Hepatocyte (in vitro differentiated cells): ENCODE measurements at regions not wholly inside any gene's neighbourhood (a gene's known extent, or its start where the extent isn't known, plus 50 kb on each side); places are given as distances from the start of the nearest gene placed in this dataset.

ENCODE experiments used
- DNase-seq: peaks from one replicate; pipeline ENCODE4 v3.0.0-alpha.2; 2016; ENCODE audit warnings: low spot score
- H2AFZ ChIP-seq: fragments of 200-600 bp; sonication (generic); 2 replicates; pipeline ENCODE4 v1.6.0; 2016; ENCODE audit warnings: antibody characterized with exemption, mild to moderate bottlenecking
- H3K27ac ChIP-seq: fragments of 200-600 bp; sonication (generic); 2 replicates; pipeline ENCODE4 v1.5.1; 2016; ENCODE audit warnings: mild to moderate bottlenecking
- H3K27me3 ChIP-seq: fragments of 200-600 bp; sonication (generic); 2 replicates; pipeline ENCODE4 v1.6.1; 2016
- H3K36me3 ChIP-seq: fragments of 200-600 bp; sonication (generic); replicated peaks from 2 replicates; pipeline ENCODE4 v1.5.1; 2016; ENCODE audit warnings: low read depth; ENCODE audit not compliant: insufficient read depth
- H3K4me1 ChIP-seq: fragments of 200-600 bp; sonication (generic); 2 replicates; pipeline ENCODE4 v1.5.1; 2016; ENCODE audit warnings: mild to moderate bottlenecking, moderate library complexity; ENCODE audit not compliant: insufficient read depth
- H3K4me2 ChIP-seq: fragments of 200-600 bp; sonication (generic); 2 replicates; pipeline ENCODE4 v1.6.0; 2016
- H3K4me3 ChIP-seq: fragments of 200-600 bp; sonication (generic); 2 replicates; pipeline ENCODE4 v1.5.1; 2016; ENCODE audit warnings: mild to moderate bottlenecking
- H3K79me2 ChIP-seq: fragments of 200-600 bp; sonication (generic); 2 replicates; pipeline ENCODE4 v1.6.0; 2017; ENCODE audit warnings: mild to moderate bottlenecking
- H3K9me2 ChIP-seq: fragments of 200-600 bp; sonication (generic); replicated peaks from 2 replicates; pipeline ENCODE4 v1.6.0; 2017; ENCODE audit warnings: mild to moderate bottlenecking; ENCODE audit not compliant: insufficient read depth
- H3K9me3 ChIP-seq: fragments of 200-600 bp; sonication (generic); 2 replicates; pipeline ENCODE4 v1.5.1; 2016; ENCODE audit warnings: low read depth, mild to moderate bottlenecking
- H4K20me1 ChIP-seq: fragments of 200-600 bp; sonication (generic); 2 replicates; pipeline ENCODE4 v1.6.0; 2016; ENCODE audit warnings: mild to moderate bottlenecking; ENCODE audit not compliant: insufficient read depth, poor library complexity, severe bottlenecking
- EZH2 ChIP-seq: fragments of 200-600 bp; sonication (generic); IDR thresholded peaks from 2 replicates; pipeline ENCODE4 v1.6.1; 2016; ENCODE audit warnings: antibody characterized with exemption, mild to moderate bottlenecking, borderline replicate concordance
- EZH2phosphoT487 ChIP-seq: fragments of 200-600 bp; sonication (generic); IDR thresholded peaks from one replicate; pipeline ENCODE4 v1.6.1; 2018; ENCODE audit warnings: antibody characterized with exemption, mild to moderate bottlenecking, low read depth, moderate library complexity; ENCODE audit not compliant: unreplicated experiment, severe bottlenecking
- WGBS: methylation state at CpG from one replicate; pipeline ENCODE4 v1.1.6; 2016; ENCODE audit warnings: low lambda C conversion rate; ENCODE audit errors: missing lambda C conversion rate; 5-methylcytosine and 5-hydroxymethylcytosine counted together
- TF ChIP-seq, protein P1 (sequence below): fragments of 200-600 bp; sonication (generic); IDR thresholded peaks from 2 replicates; pipeline ENCODE4 v1.5.1; 2016; ENCODE audit warnings: antibody characterized with exemption, mild to moderate bottlenecking; ENCODE audit not compliant: poor library complexity

DNA sequence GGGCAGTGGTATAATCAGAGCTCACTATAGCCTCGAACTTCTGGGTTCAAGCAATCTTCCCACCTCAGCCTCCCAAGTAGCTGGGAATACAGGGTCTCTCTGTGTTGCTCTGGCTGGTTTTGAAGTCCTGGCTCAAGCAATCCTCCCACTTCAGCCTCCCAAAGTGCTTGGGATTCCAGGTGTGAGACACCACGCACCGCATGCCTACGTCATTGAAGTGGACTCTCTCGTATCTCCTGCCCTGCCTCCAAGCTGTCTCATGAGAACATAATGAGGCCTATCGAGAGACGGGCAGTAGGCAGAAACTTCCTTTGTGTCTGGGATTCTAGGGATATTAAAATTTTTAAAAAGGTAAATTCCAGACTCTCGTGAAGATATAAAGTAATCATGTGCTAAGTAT, 65.0 kb upstream of the NLGN4X start:
- H3K9me2 ChIP-seq, result no peaks in the 10 kb centered on the region
- 87% methylated on average over 8 of the region's 8 CpGs for WGBS
- H3K79me2 ChIP-seq, result no peaks in the 10 kb centered on the region
- no peak for TF ChIP-seq EZH2
- no peak for TF ChIP-seq EZH2phosphoT487
- TF ChIP-seq, protein P1, sequence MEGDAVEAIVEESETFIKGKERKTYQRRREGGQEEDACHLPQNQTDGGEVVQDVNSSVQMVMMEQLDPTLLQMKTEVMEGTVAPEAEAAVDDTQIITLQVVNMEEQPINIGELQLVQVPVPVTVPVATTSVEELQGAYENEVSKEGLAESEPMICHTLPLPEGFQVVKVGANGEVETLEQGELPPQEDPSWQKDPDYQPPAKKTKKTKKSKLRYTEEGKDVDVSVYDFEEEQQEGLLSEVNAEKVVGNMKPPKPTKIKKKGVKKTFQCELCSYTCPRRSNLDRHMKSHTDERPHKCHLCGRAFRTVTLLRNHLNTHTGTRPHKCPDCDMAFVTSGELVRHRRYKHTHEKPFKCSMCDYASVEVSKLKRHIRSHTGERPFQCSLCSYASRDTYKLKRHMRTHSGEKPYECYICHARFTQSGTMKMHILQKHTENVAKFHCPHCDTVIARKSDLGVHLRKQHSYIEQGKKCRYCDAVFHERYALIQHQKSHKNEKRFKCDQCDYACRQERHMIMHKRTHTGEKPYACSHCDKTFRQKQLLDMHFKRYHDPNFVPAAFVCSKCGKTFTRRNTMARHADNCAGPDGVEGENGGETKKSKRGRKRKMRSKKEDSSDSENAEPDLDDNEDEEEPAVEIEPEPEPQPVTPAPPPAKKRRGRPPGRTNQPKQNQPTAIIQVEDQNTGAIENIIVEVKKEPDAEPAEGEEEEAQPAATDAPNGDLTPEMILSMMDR, result no peak
- H3K27ac ChIP-seq, result no peak overlapping the region
- DNase-seq, result no peak
- no peaks in the 10 kb centered on the region for H3K27me3 ChIP-seq
- H4K20me1 ChIP-seq, result no peaks in the 10 kb centered on the region
- peaks cover 4% of the 10 kb centered on the region for H3K4me1 ChIP-seq
- no peaks in the 10 kb centered on the region for H3K36me3 ChIP-seq
- no peak overlapping the region for H2AFZ ChIP-seq
- no peak overlapping the region for H3K4me2 ChIP-seq
- H3K9me3 ChIP-seq, result no peaks in the 10 kb centered on the region
- H3K4me3 ChIP-seq, result no peak overlapping the region

DNA sequence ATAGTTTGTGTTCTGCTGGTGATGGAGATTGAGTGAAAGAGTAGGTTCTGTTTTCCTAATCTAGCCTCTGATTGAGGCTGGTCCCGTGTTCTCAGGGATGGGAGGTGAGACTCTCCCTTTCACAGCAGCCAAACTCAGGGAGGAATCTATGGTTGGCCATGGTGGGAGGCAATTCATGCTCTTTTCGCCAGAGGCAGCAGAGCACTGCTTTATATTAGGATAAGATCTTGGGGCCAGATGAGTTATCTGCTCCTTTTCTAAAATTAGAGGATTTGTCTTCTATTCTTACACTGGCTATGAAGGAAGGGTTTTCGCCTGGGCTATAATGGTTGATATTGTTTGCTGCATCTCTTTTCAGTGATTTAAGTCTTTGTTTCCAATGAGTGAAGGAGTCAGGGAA, 63.9 kb upstream of the NLGN4X start:
- H3K27ac ChIP-seq, result no peak overlapping the region
- H4K20me1 ChIP-seq, result no peaks in the 10 kb centered on the region
- no peak for DNase-seq
- no peaks in the 10 kb centered on the region for H3K79me2 ChIP-seq
- TF ChIP-seq EZH2 (no peak), EZH2phosphoT487 (no peak)
- TF ChIP-seq, protein P1, result no peak
- no peak overlapping the region for H3K4me3 ChIP-seq
- H3K4me2 ChIP-seq, result no peak overlapping the region
- H3K4me1 ChIP-seq, result peaks cover 4% of the 10 kb centered on the region
- H2AFZ ChIP-seq, result no peak overlapping the region
- 56% methylated on average over 3 of the region's 3 CpGs for WGBS
- H3K36me3 ChIP-seq, result no peaks in the 10 kb centered on the region
- no peaks in the 10 kb centered on the region for H3K9me2 ChIP-seq
- H3K27me3 ChIP-seq, result no peaks in the 10 kb centered on the region
- no peaks in the 10 kb centered on the region for H3K9me3 ChIP-seq

- Histone ChIP-seq H3K9me3 (no peaks in the 10 kb centered on the region), H3K79me2 (no peaks in the 10 kb centered on the region), H3K4me3 (no peak overlapping the region), H3K27ac (no peak overlapping the region), H3K4me2 (no peak overlapping the region), H2AFZ (no peak overlapping the region), H3K36me3 (no peaks in the 10 kb centered on the region), H3K4me1 (peaks cover 4% of the 10 kb centered on the region), H4K20me1 (no peaks in the 10 kb centered on the region), H3K9me2 (no peaks in the 10 kb centered on the region), H3K27me3 (no peaks in the 10 kb centered on the region)
- TF ChIP-seq EZH2phosphoT487, result no peak
- TF ChIP-seq EZH2, result no peak
- TF ChIP-seq, protein P1, result no peak
- no peak for DNase-seq
- 55% methylated on average over 5 of the region's 5 CpGs for WGBS
Observed at GRCh38 chrX:6291444-6291843, 62.8 kb upstream of the NLGN4X start.

DNA sequence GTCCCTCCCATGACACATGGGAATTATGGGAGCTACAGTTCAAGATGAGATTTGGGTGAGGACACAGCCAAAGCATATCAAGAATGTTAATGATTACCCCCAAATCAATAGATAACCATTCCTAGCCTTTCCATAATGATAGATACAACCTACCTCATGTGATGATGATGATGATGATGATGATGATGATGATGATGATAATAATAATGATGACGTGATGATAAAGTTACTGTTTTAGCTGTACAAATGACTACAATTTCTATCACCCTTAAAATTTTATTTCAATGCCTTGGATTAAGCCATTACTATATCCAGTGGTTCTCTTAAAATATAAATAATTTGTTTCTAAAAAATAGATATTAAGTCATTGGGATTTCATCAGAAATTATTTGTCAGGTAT, 55.2 kb upstream of the NLGN4X start:
- no peaks in the 10 kb centered on the region for H3K36me3 ChIP-seq
- no peaks in the 10 kb centered on the region for H3K9me2 ChIP-seq
- no peak for TF ChIP-seq EZH2phosphoT487
- H3K79me2 ChIP-seq, result no peaks in the 10 kb centered on the region
- no peak for DNase-seq
- H4K20me1 ChIP-seq, result no peaks in the 10 kb centered on the region
- H3K4me2 ChIP-seq, result no peak overlapping the region
- no peak overlapping the region for H3K4me3 ChIP-seq
- H3K27me3 ChIP-seq, result no peaks in the 10 kb centered on the region
- 67% methylated on average over 1 of the region's 1 CpG for WGBS
- no peak overlapping the region for H3K27ac ChIP-seq
- H3K4me1 ChIP-seq, result peaks cover under 1% of the 10 kb centered on the region
- no peaks in the 10 kb centered on the region for H3K9me3 ChIP-seq
- H2AFZ ChIP-seq, result no peak overlapping the region
